Heart left ventricle (tissue), 13 donors: ENCODE measurements at regions not wholly inside any gene's neighbourhood (a gene's known extent, or its start where the extent isn't known, plus 50 kb on each side); places are given as distances from the start of the nearest gene placed in this dataset.

Experiments
- POLR2A ChIP-seq, 2 donors: fragments of 450-650 bp; IDR thresholded peaks; one replicate each; pipeline ENCODE4 v1.6.1; 2017; ENCODE audit warnings: antibody characterized with exemption in 2 of 2, mild to moderate bottlenecking in 2 of 2, moderate library complexity in 2 of 2
- TF ChIP-seq, protein P1 (sequence below), 12 donors: fragments of 200-600 bp; sonication (generic) in 4 of 12; IDR thresholded peaks; one replicate each; pipeline versions ENCODE4 v1.5.0 to v1.8.0; 2018 to 2022; ENCODE audit warnings: antibody characterized with exemption in 12 of 12, mild to moderate bottlenecking in 5 of 12
- donor health status: ischemic (EF 13 %, LVEDD 7.1; RV severe dilation, severe dysfunction).
- donor health status: DM: no; HTN: yes; CAD: no.
- donor health status: DM: no; HTN: no; CAD: no.
- donor health status: ischemic (EF 25% LVEDD 6.9; RV normal size, moderate dysfunction).
- donor health status: ischemic (EF 25% LVEDD 5.7; RV mildly dilated, moderate dysfunction).
- donor health status: ischemic (EF 35%, LVEDD 5.7; RV mildly dilated, moderate dysfunction).
- donor health status: nonischemic (EF 11% LVEDD 7.7; RV severe dilation, severe dysfunction).
- donor health status: DM: yes; HTN: yes; CAD: no.
- donor health status: PGD.
- donor health status: ischemic (EF 29% LVEDD 5.4; RV normal size, mild dysfunction).
- donor health status: nonischemic (EF 23%, LVEDD 6.1; RV moderate dilation, normal function).

DNA sequence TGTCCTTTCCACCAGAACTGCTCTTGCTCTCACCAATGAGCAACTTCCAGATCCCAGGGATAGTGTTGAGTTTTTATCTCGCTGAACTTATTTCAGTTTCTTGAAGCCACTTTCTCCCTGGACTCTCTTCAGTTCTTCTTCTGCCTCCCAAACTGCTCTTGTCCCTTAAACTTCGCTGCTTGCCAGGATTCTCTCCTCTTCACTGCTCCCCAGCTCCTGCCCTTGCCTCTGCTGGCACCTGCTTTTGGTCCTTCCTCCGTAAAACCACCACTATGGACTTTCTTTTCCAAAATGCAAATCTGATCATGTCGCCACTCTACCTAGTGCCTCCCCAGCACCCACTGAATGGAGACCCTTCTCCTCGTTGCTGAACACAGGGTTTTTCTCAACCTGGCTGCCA, 92.8 kb upstream of the PALS2 start:
- TF ChIP-seq, protein P1, sequence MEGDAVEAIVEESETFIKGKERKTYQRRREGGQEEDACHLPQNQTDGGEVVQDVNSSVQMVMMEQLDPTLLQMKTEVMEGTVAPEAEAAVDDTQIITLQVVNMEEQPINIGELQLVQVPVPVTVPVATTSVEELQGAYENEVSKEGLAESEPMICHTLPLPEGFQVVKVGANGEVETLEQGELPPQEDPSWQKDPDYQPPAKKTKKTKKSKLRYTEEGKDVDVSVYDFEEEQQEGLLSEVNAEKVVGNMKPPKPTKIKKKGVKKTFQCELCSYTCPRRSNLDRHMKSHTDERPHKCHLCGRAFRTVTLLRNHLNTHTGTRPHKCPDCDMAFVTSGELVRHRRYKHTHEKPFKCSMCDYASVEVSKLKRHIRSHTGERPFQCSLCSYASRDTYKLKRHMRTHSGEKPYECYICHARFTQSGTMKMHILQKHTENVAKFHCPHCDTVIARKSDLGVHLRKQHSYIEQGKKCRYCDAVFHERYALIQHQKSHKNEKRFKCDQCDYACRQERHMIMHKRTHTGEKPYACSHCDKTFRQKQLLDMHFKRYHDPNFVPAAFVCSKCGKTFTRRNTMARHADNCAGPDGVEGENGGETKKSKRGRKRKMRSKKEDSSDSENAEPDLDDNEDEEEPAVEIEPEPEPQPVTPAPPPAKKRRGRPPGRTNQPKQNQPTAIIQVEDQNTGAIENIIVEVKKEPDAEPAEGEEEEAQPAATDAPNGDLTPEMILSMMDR (IDR thresholded peaks at IDR 0.05), result no peak
- no peak for TF ChIP-seq POLR2A (IDR thresholded peaks at IDR 0.05)
